B cell (primary cell): ENCODE measurements at regions not wholly inside any gene's neighbourhood (a gene's known extent, or its start where the extent isn't known, plus 50 kb on each side); places are given as distances from the start of the nearest gene placed in this dataset.
"Not testable (repeated sequence)": the region's sequence is repeated elsewhere in the genome, so short reads cannot be mapped to it uniquely, and the experiment has no call there.

Experiments used
- CTCF ChIP-seq: fragments of 200-600 bp; IDR thresholded peaks from one replicate; pipeline ENCODE4 v1.8.0; 2022; ENCODE audit warnings: antibody characterized with exemption, mild to moderate bottlenecking
- EZH2 ChIP-seq: IDR thresholded peaks from 2 replicates; pipeline ENCODE4 v1.6.1; 2012; ENCODE audit warnings: borderline replicate concordance, low read depth, mild to moderate bottlenecking, moderate library complexity, low read length; ENCODE audit not compliant: insufficient read depth, poor library complexity, severe bottlenecking

DNA sequence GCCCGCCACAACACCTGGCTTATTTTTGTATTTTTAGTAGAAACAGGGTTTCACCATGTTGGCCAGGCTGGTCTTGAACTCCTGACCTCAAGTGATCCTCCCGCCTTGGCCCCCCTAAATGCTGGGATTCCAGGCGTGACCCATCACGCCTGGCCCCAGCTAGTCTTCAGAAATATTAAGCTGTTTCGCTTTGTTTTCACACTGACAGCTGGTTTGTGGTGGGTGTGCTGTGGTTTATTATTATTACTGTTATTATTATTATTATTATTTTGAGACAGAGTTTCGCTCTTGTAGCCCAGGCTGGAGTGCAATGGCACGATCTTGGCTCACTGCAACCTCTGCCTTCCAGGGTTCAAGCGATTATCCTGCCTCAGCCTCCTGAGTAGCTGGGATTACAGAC lies 101.6 kb upstream of the CCZ1B start:
- not testable (repeated sequence) for TF ChIP-seq CTCF, EZH2
